Motor neuron (in vitro differentiated cells): ENCODE measurements at regions not wholly inside any gene's neighbourhood (a gene's known extent, or its start where the extent isn't known, plus 50 kb on each side); places are given as distances from the start of the nearest gene placed in this dataset.

Experiments
- ATAC-seq, 8 experiments: fragments of 200-7000 bp; cut with Tn5 transposase; replicated peaks in 6 of 8; 2 replicates each; pipeline ENCODE4 v1.8.0; 2021; ENCODE audit warnings: mild to moderate bottlenecking in 8 of 8, moderate library complexity in 8 of 8
- H3K27ac ChIP-seq, 2 donors: fragments of 250-450 bp; sonication (Bioruptor Pico); 2 replicates each; pipeline ENCODE4 v1.9.0; 2021; ENCODE audit warnings: antibody characterized with exemption in 2 of 2, mild to moderate bottlenecking in 2 of 2, moderate library complexity in 1 of 2
- H3K4me1 ChIP-seq, 2 donors: fragments of 250-450 bp; sonication (Bioruptor Pico); replicated peaks in 1 of 2; 2 replicates each; pipeline ENCODE4 v1.6.1; 2021; ENCODE audit warnings: antibody characterized with exemption in 2 of 2, mild to moderate bottlenecking in 2 of 2, moderate library complexity in 1 of 2
- H3K4me3 ChIP-seq, 5 donors: fragments of 250-450 bp; sonication (Bioruptor Pico); 2 replicates each; pipeline ENCODE4 v1.9.0; 2021; ENCODE audit warnings: antibody characterized with exemption in 5 of 5, mild to moderate bottlenecking in 5 of 5, moderate library complexity in 4 of 5
- WGBS, 10 experiments: fragments of 450-650 bp; shearing (Covaris generic); methylation state at CpG; one replicate each; pipeline ENCODE4 v1.0.0; 2022; 5-methylcytosine and 5-hydroxymethylcytosine counted together
- in situ Hi-C, 9 experiments: fragments of 400-800 bp; cut with MboI; loops; one replicate each; pipeline ENCODE4 v1.15.0; 2021; ENCODE audit warnings: low sequenced_read_pairs in 9 of 9, low pct_unique_long_range_greater_than_20kb in 2 of 9; ENCODE audit not compliant: unreplicated experiment in 9 of 9

GRCh38 chr2:153105829-153106578, 372.6 kb downstream of the RPRM start:
- Histone ChIP-seq H3K4me1 (peaks cover 3 to 6% of the 10 kb centered on the region in 2 donors), H3K27ac (no peak overlapping the region), H3K4me3 (no peak overlapping the region)
- peak in 6 of 8 experiments; percentile 23 to 92 (median 44) for ATAC-seq
- in situ Hi-C loops = no loop called here
- WGBS, 10 experiments = 0 to 100% (median 33%) methylated on average over 1 to 2 of the region's 2 CpGs; no CpG with 5 or more reads in 3 of the 10 experiments

- 14 to 92% (median 62%) methylated on average over 1 to 2 of the region's 2 CpGs; no CpG with 5 or more reads in 2 of the 10 experiments for WGBS, 10 experiments
- ATAC-seq = no peak
- Histone ChIP-seq H3K4me1 (no peaks in the 10 kb centered on the region), H3K4me3 (no peak overlapping the region), H3K27ac (no peak overlapping the region)
- in situ Hi-C loops = no loop called here
These were observed 377.4 kb downstream of the RPRM start for GRCh38 chr2:153101187-153101586.

GRCh38 chr2:153100151-153100550, 378.4 kb downstream of the RPRM start:
- H3K27ac ChIP-seq = no peak overlapping the region
- no peaks in the 10 kb centered on the region for H3K4me1 ChIP-seq
- in situ Hi-C loops = no loop called here
- H3K4me3 ChIP-seq = no peak overlapping the region
- ATAC-seq = no peak

- Histone ChIP-seq H3K4me1 (no peaks in the 10 kb centered on the region), H3K4me3 (no peak overlapping the region), H3K27ac (no peak overlapping the region)
- ATAC-seq = no peak
- in situ Hi-C loops = no loop called here
These were observed 379.7 kb downstream of the ARL6IP6 start for GRCh38 chr2:153098073-153098472.

GRCh38 chr2:153096272-153096671, 377.9 kb downstream of the ARL6IP6 start:
- in situ Hi-C loops = no loop called here
- 5 to 100% (median 81%) methylated on average over 2 of the region's 2 CpGs; no CpG with 5 or more reads in 1 of the 10 experiments for WGBS, 10 experiments
- ATAC-seq = no peak
- Histone ChIP-seq H3K27ac (no peak overlapping the region), H3K4me1 (no peaks in the 10 kb centered on the region), H3K4me3 (no peak overlapping the region)

- no peaks in the 10 kb centered on the region for H3K4me1 ChIP-seq
- in situ Hi-C loops = no loop called here
- ATAC-seq = peak in 2 of 8 experiments; percentile 54 to 55
- no peak overlapping the region for H3K27ac ChIP-seq
- no peak overlapping the region for H3K4me3 ChIP-seq
These were observed 372.9 kb downstream of the ARL6IP6 start for GRCh38 chr2:153091344-153091743.

GRCh38 chr2:153079315-153079714, 360.9 kb downstream of the ARL6IP6 start:
- no peak overlapping the region for H3K4me3 ChIP-seq
- WGBS, 10 experiments = 25 to 100% (median 71%) methylated on average over 1 of the region's 1 CpG
- peaks cover 0 to 1% of the 10 kb centered on the region in 2 donors for H3K4me1 ChIP-seq
- H3K27ac ChIP-seq = no peak overlapping the region
- in situ Hi-C loops = no loop called here
- no peak for ATAC-seq

GRCh38 chr2:153077311-153077710, 358.9 kb downstream of the ARL6IP6 start:
- no peak for ATAC-seq
- 27 to 92% (median 80%) methylated on average over 1 to 2 of the region's 2 CpGs; no CpG with 5 or more reads in 1 of the 10 experiments for WGBS, 10 experiments
- in situ Hi-C loops = no loop called here
- Histone ChIP-seq H3K4me3 (no peak overlapping the region), H3K4me1 (peaks cover 0 to 3% of the 10 kb centered on the region in 2 donors), H3K27ac (no peak overlapping the region)

GRCh38 chr2:153074207-153074606, 355.8 kb downstream of the ARL6IP6 start:
- in situ Hi-C loops = no loop called here
- Histone ChIP-seq H3K4me1 (peaks cover 0 to 3% of the 10 kb centered on the region in 2 donors), H3K4me3 (no peak overlapping the region), H3K27ac (no peak overlapping the region)
- WGBS, 10 experiments = 63 to 100% (median 100%) methylated on average over 1 of the region's 1 CpG; no CpG with 5 or more reads in 2 of the 10 experiments
- no peak for ATAC-seq

GRCh38 chr2:153072813-153073212, 354.4 kb downstream of the ARL6IP6 start:
- in situ Hi-C loops = no loop called here
- Histone ChIP-seq H3K27ac (no peak overlapping the region), H3K4me1 (peaks cover 0 to 3% of the 10 kb centered on the region in 2 donors), H3K4me3 (no peak overlapping the region)
- no peak for ATAC-seq
- WGBS, 10 experiments = 51 to 97% (median 86%) methylated on average over 4 to 8 of the region's 8 CpGs

- peaks cover 0 to 3% of the 10 kb centered on the region in 2 donors for H3K4me1 ChIP-seq
- H3K27ac ChIP-seq = no peak overlapping the region
- in situ Hi-C loops = no loop called here
- ATAC-seq = peak in 2 of 8 experiments; percentile 48 to 72
- 0 to 100% (median 81%) methylated on average over 2 to 6 of the region's 6 CpGs; no CpG with 5 or more reads in 1 of the 10 experiments for WGBS, 10 experiments
- no peak overlapping the region for H3K4me3 ChIP-seq
These were observed 353.7 kb downstream of the ARL6IP6 start for GRCh38 chr2:153072077-153072476.

GRCh38 chr2:153071090-153071489, 352.7 kb downstream of the ARL6IP6 start:
- in situ Hi-C loops = no loop called here
- H3K4me1 ChIP-seq = peaks cover 0 to 3% of the 10 kb centered on the region in 2 donors
- ATAC-seq = no peak

GRCh38 chr2:153068915-153069314, 350.5 kb downstream of the ARL6IP6 start:
- 0 to 100% (median 80%) methylated on average over 1 to 2 of the region's 2 CpGs; no CpG with 5 or more reads in 2 of the 10 experiments for WGBS, 10 experiments
- ATAC-seq = no peak
- H3K27ac ChIP-seq = no peak overlapping the region
- no peaks in the 10 kb centered on the region for H3K4me1 ChIP-seq
- H3K4me3 ChIP-seq = no peak overlapping the region
- in situ Hi-C loops = no loop called here

More at GRCh38 chr2:153071090-153071489, 352.7 kb downstream of the ARL6IP6 start:
- H3K4me3 ChIP-seq = no peak overlapping the region
- no peak overlapping the region for H3K27ac ChIP-seq

- no peak overlapping the region for H3K27ac ChIP-seq
- WGBS, 10 experiments = 14 to 83% (median 67%) methylated on average over 1 to 2 of the region's 2 CpGs; no CpG with 5 or more reads in 1 of the 10 experiments
- in situ Hi-C loops = no loop called here
- ATAC-seq = no peak
- H3K4me3 ChIP-seq = no peak overlapping the region
- no peaks in the 10 kb centered on the region for H3K4me1 ChIP-seq
These were observed 349.6 kb downstream of the ARL6IP6 start for GRCh38 chr2:153068052-153068451.
